A549 (cell line): ENCODE measurements at regions not wholly inside any gene's neighbourhood (a gene's known extent, or its start where the extent isn't known, plus 50 kb on each side); places are given as distances from the start of the nearest gene placed in this dataset.

Experiments used
- POLR2A ChIP-seq: IDR thresholded peaks from 2 replicates; pipeline ENCODE4 v1.6.1; 2012; ENCODE audit warnings: mild to moderate bottlenecking, low read length
- SREBF2 ChIP-seq: fragments of 450-650 bp; IDR thresholded peaks from 2 replicates; pipeline ENCODE4 v1.6.1; 2014; ENCODE audit warnings: mild to moderate bottlenecking, moderate library complexity
- TF ChIP-seq, protein P1 (sequence below): fragments of >200 bp; sonication (Bioruptor Twin); formaldehyde crosslinking; IDR thresholded peaks from 3 replicates; pipeline ENCODE4 v1.5.1; 2016

DNA sequence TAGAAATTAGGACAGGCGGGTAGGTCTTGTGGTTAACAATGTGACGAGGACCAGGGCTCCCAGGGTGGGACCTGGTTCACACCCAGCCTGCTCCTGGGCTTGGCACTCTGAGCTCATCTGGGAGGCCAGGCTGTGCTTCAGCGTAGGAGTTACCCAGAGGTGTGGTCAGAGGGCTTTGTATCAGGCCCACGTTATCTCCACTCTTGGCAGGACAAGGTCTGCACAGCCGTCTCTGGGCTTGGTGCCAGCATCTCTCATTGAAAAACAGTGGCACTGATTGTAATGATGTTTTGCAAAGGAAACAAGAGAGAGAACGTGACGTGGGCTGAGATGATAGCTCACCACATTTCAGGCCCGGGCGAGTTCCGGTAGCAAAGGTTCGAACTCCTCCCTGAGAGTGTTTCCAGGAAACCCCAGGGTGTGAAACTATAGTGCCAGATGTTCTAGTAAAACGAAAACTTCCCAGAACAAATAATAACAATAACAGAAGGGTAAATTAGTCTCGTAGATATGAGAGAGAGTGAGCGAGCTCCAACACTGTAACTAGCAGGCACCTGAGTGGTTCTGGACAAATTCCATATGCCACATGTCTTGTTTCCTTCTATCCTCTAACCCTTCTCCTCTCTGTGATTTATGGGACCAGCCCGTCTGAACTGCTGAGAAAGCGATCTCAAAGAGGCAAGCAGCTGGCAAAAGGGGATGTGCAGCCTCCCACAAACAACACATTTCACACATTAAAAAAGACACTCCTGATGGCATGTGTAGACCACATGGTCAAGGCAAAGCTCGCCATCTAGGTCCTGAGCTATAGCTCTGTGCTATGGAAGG lies 227.3 kb downstream of the KTN1 start:
- no peak for TF ChIP-seq SREBF2
- TF ChIP-seq POLR2A, result no peak
- TF ChIP-seq, protein P1, sequence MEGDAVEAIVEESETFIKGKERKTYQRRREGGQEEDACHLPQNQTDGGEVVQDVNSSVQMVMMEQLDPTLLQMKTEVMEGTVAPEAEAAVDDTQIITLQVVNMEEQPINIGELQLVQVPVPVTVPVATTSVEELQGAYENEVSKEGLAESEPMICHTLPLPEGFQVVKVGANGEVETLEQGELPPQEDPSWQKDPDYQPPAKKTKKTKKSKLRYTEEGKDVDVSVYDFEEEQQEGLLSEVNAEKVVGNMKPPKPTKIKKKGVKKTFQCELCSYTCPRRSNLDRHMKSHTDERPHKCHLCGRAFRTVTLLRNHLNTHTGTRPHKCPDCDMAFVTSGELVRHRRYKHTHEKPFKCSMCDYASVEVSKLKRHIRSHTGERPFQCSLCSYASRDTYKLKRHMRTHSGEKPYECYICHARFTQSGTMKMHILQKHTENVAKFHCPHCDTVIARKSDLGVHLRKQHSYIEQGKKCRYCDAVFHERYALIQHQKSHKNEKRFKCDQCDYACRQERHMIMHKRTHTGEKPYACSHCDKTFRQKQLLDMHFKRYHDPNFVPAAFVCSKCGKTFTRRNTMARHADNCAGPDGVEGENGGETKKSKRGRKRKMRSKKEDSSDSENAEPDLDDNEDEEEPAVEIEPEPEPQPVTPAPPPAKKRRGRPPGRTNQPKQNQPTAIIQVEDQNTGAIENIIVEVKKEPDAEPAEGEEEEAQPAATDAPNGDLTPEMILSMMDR, result no peak
